ENCODE measurements at regions not wholly inside any gene's neighbourhood (a gene's known extent, or its start where the extent isn't known, plus 50 kb on each side); places are given as distances from the start of the nearest gene placed in this dataset.

DNA sequence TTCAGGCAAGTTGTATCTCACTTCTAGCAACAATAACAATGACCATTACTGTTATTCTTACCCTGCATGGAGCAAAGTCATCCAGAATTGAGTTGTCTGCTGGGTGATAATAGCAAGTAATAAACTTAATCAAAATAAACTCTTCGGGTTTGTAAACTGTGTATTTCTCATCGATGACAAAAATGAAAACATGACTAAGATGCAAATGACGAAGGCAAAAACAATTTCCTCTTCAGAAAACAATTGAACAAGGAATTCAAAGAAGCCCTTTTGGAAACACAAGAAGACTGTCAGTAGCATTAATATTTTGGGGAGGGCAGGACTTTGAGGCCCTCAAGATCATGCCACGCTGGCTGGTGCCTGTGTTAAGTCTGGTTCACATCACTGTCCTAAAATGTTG, 232.0 kb downstream of the BTG1 start:
- TF ChIP-seq MYC (IDR thresholded peaks at IDR 0.05; ENCODE audit: low read depth, low read length) (no peak), POLR2A (IDR thresholded peaks at IDR 0.05; ENCODE audit: extremely low read depth, insufficient read length) (no peak)
- TF ChIP-seq, protein P1, sequence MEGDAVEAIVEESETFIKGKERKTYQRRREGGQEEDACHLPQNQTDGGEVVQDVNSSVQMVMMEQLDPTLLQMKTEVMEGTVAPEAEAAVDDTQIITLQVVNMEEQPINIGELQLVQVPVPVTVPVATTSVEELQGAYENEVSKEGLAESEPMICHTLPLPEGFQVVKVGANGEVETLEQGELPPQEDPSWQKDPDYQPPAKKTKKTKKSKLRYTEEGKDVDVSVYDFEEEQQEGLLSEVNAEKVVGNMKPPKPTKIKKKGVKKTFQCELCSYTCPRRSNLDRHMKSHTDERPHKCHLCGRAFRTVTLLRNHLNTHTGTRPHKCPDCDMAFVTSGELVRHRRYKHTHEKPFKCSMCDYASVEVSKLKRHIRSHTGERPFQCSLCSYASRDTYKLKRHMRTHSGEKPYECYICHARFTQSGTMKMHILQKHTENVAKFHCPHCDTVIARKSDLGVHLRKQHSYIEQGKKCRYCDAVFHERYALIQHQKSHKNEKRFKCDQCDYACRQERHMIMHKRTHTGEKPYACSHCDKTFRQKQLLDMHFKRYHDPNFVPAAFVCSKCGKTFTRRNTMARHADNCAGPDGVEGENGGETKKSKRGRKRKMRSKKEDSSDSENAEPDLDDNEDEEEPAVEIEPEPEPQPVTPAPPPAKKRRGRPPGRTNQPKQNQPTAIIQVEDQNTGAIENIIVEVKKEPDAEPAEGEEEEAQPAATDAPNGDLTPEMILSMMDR (IDR thresholded peaks at IDR 0.05; ENCODE audit: low read depth, low read length) = no peak
- TF ChIP-seq, protein P2, sequence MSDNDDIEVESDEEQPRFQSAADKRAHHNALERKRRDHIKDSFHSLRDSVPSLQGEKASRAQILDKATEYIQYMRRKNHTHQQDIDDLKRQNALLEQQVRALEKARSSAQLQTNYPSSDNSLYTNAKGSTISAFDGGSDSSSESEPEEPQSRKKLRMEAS (IDR thresholded peaks at IDR 0.05; ENCODE audit: low read depth, low read length) = no peak
- no peak for DNase-seq (ENCODE audit: low read depth)

DNA sequence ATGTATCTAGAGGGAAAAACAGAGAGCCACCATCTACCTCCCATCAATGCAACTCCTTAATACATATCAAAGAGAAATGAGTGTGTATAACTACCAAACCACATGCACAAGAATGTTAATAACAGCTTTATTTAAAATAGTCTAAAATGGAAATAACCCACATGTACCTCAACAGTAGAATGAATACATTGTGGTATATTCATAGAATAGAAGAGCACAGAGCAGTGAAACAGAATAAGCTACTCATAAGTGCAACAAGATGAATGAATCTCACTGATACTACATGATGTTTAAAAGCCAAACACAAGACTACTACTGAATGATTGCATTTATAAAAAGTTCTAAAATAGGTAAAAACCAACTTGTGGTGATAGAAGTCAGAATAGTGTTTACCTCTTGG, 232.5 kb downstream of the BTG1 start:
- no peak for DNase-seq (ENCODE audit: low read depth)
- TF ChIP-seq, protein P2 (IDR thresholded peaks at IDR 0.05; ENCODE audit: low read depth, low read length) = no peak
- TF ChIP-seq POLR2A (IDR thresholded peaks at IDR 0.05; ENCODE audit: extremely low read depth, insufficient read length) = no peak
- TF ChIP-seq, protein P1 (IDR thresholded peaks at IDR 0.05; ENCODE audit: low read depth, low read length) = no peak
- no peak for TF ChIP-seq MYC (IDR thresholded peaks at IDR 0.05; ENCODE audit: low read depth, low read length)
- no peak overlapping the region for H3K4me3 ChIP-seq (ENCODE audit: low read depth, low read length)

More for the DNA sequence above, 232.0 kb downstream of the BTG1 start:
- no peak overlapping the region for H3K4me3 ChIP-seq (ENCODE audit: low read depth, low read length)

DNA sequence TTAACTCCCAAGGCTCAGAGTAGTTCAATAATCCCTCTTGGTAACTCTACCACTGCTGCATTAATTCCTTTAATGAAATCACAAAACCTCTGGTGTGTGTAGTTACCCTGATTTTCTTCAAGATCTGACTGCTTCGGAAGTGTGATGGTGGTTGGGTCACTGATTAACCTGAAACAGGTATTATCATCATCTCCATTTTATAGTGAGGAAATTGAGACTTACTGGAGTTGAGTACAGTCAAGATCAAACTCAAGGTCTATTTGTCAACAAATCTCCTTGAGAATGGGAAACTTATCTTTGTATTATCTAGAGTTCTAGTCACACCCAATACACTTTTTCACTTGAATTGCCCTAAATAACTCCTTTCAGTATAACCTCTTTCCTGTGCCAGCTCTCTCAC, 233.5 kb downstream of the BTG1 start:
- DNase-seq (ENCODE audit: low read depth) = no peak
- TF ChIP-seq, protein P1 (IDR thresholded peaks at IDR 0.05; ENCODE audit: low read depth, low read length) = no peak
- TF ChIP-seq POLR2A (IDR thresholded peaks at IDR 0.05; ENCODE audit: extremely low read depth, insufficient read length) (no peak), MYC (IDR thresholded peaks at IDR 0.05; ENCODE audit: low read depth, low read length) (no peak)
- TF ChIP-seq, protein P2 (IDR thresholded peaks at IDR 0.05; ENCODE audit: low read depth, low read length) = no peak

DNA sequence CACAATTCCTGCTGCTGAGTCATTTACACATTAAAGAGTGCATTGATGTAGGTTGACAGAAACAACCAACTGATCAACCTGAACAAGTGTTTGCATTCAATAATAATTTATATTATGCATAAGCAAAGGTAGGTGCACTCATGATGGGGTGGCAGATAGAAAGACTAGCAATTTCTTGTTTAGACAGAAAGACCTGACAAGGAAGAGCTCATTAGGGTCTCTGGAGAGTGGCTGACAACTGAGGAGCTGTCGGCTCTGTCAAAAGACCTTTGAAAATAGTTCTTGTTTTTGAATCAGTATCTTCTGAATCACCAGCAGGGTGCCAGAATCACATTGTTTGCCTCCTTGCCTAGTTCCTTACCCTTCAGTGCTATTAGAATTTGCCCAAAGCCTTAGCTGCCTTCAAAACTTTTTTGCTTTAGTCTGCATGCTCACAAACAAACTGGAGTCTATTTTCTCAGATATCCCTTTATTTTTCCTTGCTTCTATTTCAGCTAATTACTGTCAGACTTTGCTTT, 234.7 kb downstream of the BTG1 start:
- TF ChIP-seq POLR2A (IDR thresholded peaks at IDR 0.05; ENCODE audit: extremely low read depth, insufficient read length) (no peak), MYC (IDR thresholded peaks at IDR 0.05; ENCODE audit: low read depth, low read length) (no peak)
- TF ChIP-seq, protein P1 (IDR thresholded peaks at IDR 0.05; ENCODE audit: low read depth, low read length) = no peak
- peak; percentile 15 for DNase-seq (ENCODE audit: low read depth)
- H3K4me3 ChIP-seq (ENCODE audit: low read depth, low read length) = no peak overlapping the region

More for the DNA sequence above, 233.5 kb downstream of the BTG1 start:
- H3K4me3 ChIP-seq (ENCODE audit: low read depth, low read length) = no peak overlapping the region

- TF ChIP-seq, protein P1 (IDR thresholded peaks at IDR 0.05; ENCODE audit: low read depth, low read length) = no peak
- TF ChIP-seq POLR2A (IDR thresholded peaks at IDR 0.05; ENCODE audit: extremely low read depth, insufficient read length) (no peak), MYC (IDR thresholded peaks at IDR 0.05; ENCODE audit: low read depth, low read length) (no peak)
- TF ChIP-seq, protein P2 (IDR thresholded peaks at IDR 0.05; ENCODE audit: low read depth, low read length) = no peak
- no peak for DNase-seq (ENCODE audit: low read depth)
Measured at GRCh38 chr12:91902860-91903683, 242.6 kb downstream of the BTG1 start.

More at GRCh38 chr12:91902860-91903683, 242.6 kb downstream of the BTG1 start:
- no peak overlapping the region for H3K4me3 ChIP-seq (ENCODE audit: low read depth, low read length)
